Keratinocyte (primary cell): ENCODE measurements at regions not wholly inside any gene's neighbourhood (a gene's known extent, or its start where the extent isn't known, plus 50 kb on each side); places are given as distances from the start of the nearest gene placed in this dataset.

Source experiments
- DNase-seq: peaks from one replicate; pipeline ENCODE4 v3.0.0-alpha.2; 2011; ENCODE audit warnings: low read depth, missing footprints, low spot score
- FAIRE-seq: peaks from 2 replicates; lab custom pipeline; 2011; peaks lifted over from hg19 to GRCh38; lab: Jason Lieb, UNC
- H2AFZ ChIP-seq: 2 replicates; pipeline ENCODE4 v1.6.0; 2012; ENCODE audit warnings: low read length, control low read depth, inconsistent platforms; ENCODE audit not compliant: control insufficient read depth
- H3K27ac ChIP-seq: 2 replicates; pipeline ENCODE4 v1.5.1; 2011; ENCODE audit warnings: low read length; ENCODE audit not compliant: control insufficient read depth, insufficient read depth
- H3K27me3 ChIP-seq: 3 replicates; pipeline ENCODE4 v1.6.0; 2011; ENCODE audit warnings: low read length; ENCODE audit not compliant: control insufficient read depth, insufficient read depth; ENCODE audit errors: extremely low read depth
- H3K36me3 ChIP-seq, 2 experiments: 2 replicates in 1 of 2; 3 replicates in 1 of 2; pipeline ENCODE4 v1.5.1; 2011; ENCODE audit warnings: low read length in 2 of 2, mild to moderate bottlenecking in 1 of 2; ENCODE audit not compliant: control insufficient read depth in 2 of 2, insufficient read depth in 2 of 2; ENCODE audit errors: extremely low read depth in 1 of 2
- H3K4me1 ChIP-seq: 3 replicates; pipeline ENCODE4 v1.5.1; 2011; ENCODE audit warnings: low read length; ENCODE audit not compliant: control insufficient read depth, insufficient read depth; ENCODE audit errors: extremely low read depth
- H3K4me2 ChIP-seq: 3 replicates; pipeline ENCODE4 v1.6.0; 2011; ENCODE audit warnings: low read depth, low read length; ENCODE audit not compliant: control insufficient read depth, insufficient read depth; ENCODE audit errors: extremely low read depth
- H3K4me3 ChIP-seq, 3 experiments: fragments of 200-600 bp in 1 of 3; sonication (generic) in 1 of 3; 2 replicates in 2 of 3; 3 replicates in 1 of 3; pipeline ENCODE4 v1.5.1; 2011 to 2016; ENCODE audit warnings: low read length in 3 of 3, mild to moderate bottlenecking in 3 of 3, control low read depth in 2 of 3, inconsistent platforms in 1 of 3, low read depth in 1 of 3, mixed read lengths in 1 of 3, mixed run types in 1 of 3, moderate library complexity in 1 of 3; ENCODE audit not compliant: control insufficient read depth in 2 of 3, insufficient read depth in 2 of 3; ENCODE audit errors: extremely low read depth in 1 of 3
- H3K79me2 ChIP-seq: 2 replicates; pipeline ENCODE4 v1.6.0; 2012; ENCODE audit warnings: low read length; ENCODE audit not compliant: control insufficient read depth, insufficient read depth
- H3K9ac ChIP-seq: 3 replicates; pipeline ENCODE4 v1.6.0; 2011; ENCODE audit warnings: low read length; ENCODE audit not compliant: control insufficient read depth, insufficient read depth; ENCODE audit errors: extremely low read depth
- H3K9me1 ChIP-seq: 3 replicates; pipeline ENCODE4 v1.6.0; 2011; ENCODE audit warnings: low read length; ENCODE audit not compliant: control insufficient read depth, insufficient read depth; ENCODE audit errors: extremely low read depth
- H3K9me3 ChIP-seq: 2 replicates; pipeline ENCODE4 v1.5.1; 2012; ENCODE audit warnings: low read depth, low read length; ENCODE audit not compliant: control insufficient read depth
- H4K20me1 ChIP-seq: 3 replicates; pipeline ENCODE4 v1.6.0; 2011; ENCODE audit warnings: low read length; ENCODE audit not compliant: control insufficient read depth, insufficient read depth; ENCODE audit errors: extremely low read depth
- CTCF ChIP-seq, 3 experiments: IDR thresholded peaks in 1 of 3; conservative IDR thresholded peaks in 1 of 3; optimal IDR thresholded peaks in 1 of 3; 2 replicates in 2 of 3; 3 replicates in 1 of 3; pipeline versions ENCODE3 to v1.5.1; 2011; ENCODE audit warnings: low read length in 3 of 3, mild to moderate bottlenecking in 3 of 3, moderate library complexity in 2 of 3, control low read depth in 1 of 3, inconsistent platforms in 1 of 3; ENCODE audit not compliant: insufficient read depth in 2 of 3; ENCODE audit errors: extremely low read depth in 1 of 3
- EZH2 ChIP-seq: IDR thresholded peaks from one replicate; pipeline ENCODE4 v1.6.1; 2012; ENCODE audit warnings: inconsistent platforms, mild to moderate bottlenecking, low read length, moderate library complexity
- dilution Hi-C: fragments of 300-500 bp; cut with MboI; formaldehyde crosslinking; loops from one replicate; pipeline ENCODE4 v1.7.0; 2020; ENCODE audit warnings: low sequenced_read_pairs; ENCODE audit not compliant: extremely low pct_ligation_motif_present

- Histone ChIP-seq H3K79me2 (no peaks in the 10 kb centered on the region), H3K36me3 (no peaks in the 10 kb centered on the region), H4K20me1 (no peaks in the 10 kb centered on the region), H2AFZ (no peak overlapping the region), H3K27me3 (peaks cover 23% of the 10 kb centered on the region), H3K9me1 (no peaks in the 10 kb centered on the region), H3K4me1 (no peaks in the 10 kb centered on the region), H3K4me3 (no peak overlapping the region), H3K9ac (no peak overlapping the region), H3K9me3 (no peaks in the 10 kb centered on the region), H3K27ac (no peak overlapping the region), H3K4me2 (no peak overlapping the region)
- dilution Hi-C loops = no loop called here
- FAIRE-seq (no peak), DNase-seq (no peak)
- TF ChIP-seq EZH2 (no peak), CTCF (optimal IDR thresholded peaks at IDR 0.05 in 1 of 3, IDR thresholded peaks at IDR 0.05 in 1 of 3, conservative IDR thresholded peaks at IDR 0.05 in 1 of 3; ENCODE audit: extremely low read depth in 1 of 3, insufficient read depth in 2 of 3, low read length in 3 of 3) (no peak)
Observed at GRCh38 chr20:48461091-48461734, 366.6 kb downstream of the PREX1 start.

- Histone ChIP-seq H3K4me1 (no peaks in the 10 kb centered on the region), H3K4me3 (no peak overlapping the region), H3K36me3 (no peaks in the 10 kb centered on the region), H3K27ac (no peak overlapping the region), H3K9me3 (no peaks in the 10 kb centered on the region), H3K79me2 (no peaks in the 10 kb centered on the region), H3K9me1 (no peaks in the 10 kb centered on the region), H2AFZ (no peak overlapping the region), H4K20me1 (no peaks in the 10 kb centered on the region), H3K27me3 (peaks cover 23% of the 10 kb centered on the region), H3K4me2 (no peak overlapping the region), H3K9ac (no peak overlapping the region)
- dilution Hi-C loops = no loop called here
- DNase-seq = no peak
- no peak for FAIRE-seq
- no peak for TF ChIP-seq CTCF (optimal IDR thresholded peaks at IDR 0.05 in 1 of 3, IDR thresholded peaks at IDR 0.05 in 1 of 3, conservative IDR thresholded peaks at IDR 0.05 in 1 of 3; ENCODE audit: extremely low read depth in 1 of 3, insufficient read depth in 2 of 3, low read length in 3 of 3)
- no peak for TF ChIP-seq EZH2
Observed at GRCh38 chr20:48460681-48461080, 367.1 kb downstream of the PREX1 start.
